NOMO-1 (cell line): ENCODE measurements at regions not wholly inside any gene's neighbourhood (a gene's known extent, or its start where the extent isn't known, plus 50 kb on each side); places are given as distances from the start of the nearest gene placed in this dataset.
"Not testable (repeated sequence)": the region's sequence is repeated elsewhere in the genome, so short reads cannot be mapped to it uniquely, and the experiment has no call there.

ENCODE experiments used
- DNase-seq, 2 experiments: peaks; one replicate each; lab custom pipeline; 2025; ENCODE audit not compliant: unreplicated experiment in 2 of 2; lab: John Stamatoyannopoulos, UW

DNA sequence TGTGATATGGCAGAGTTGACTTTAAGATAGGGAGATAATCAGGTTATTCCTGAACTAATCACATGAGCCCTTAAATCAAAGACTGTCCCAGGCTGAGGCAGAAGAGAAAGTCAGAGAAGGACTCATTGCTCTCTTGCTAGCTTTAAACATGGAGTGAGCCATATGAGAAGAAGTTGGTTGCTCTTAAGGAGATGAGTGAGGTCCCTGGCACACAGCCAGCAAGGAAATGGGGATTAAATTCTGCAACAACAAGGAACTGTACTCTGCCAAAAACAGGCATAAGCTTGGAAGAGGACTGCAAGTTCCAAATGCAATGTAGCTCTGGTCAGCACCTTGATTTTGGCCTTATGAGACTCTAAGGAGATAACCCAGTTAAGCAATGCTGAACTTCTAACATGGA is 457.0 kb downstream of the PLOD2 start:
- no peak for DNase-seq

DNA sequence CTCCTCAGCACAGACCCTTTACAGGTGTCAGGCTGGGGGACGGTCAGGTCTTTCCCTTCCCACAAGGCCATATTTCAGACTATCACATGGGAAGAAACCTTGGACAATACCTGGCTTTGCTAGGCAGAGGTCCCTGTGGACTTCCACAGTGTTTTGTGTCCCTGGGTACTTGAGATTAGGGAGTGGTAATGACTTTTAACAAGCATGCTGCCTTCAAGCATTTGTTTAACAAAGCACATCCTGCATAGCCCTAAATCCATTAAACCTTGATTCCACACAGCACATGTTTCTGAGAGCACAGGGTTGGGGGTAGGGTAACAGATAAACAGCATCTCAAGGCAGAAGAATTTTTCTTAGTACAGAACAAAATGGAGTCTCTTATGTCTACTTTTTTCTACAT is 451.2 kb downstream of the PLOD2 start:
- not testable (repeated sequence) for DNase-seq

DNA sequence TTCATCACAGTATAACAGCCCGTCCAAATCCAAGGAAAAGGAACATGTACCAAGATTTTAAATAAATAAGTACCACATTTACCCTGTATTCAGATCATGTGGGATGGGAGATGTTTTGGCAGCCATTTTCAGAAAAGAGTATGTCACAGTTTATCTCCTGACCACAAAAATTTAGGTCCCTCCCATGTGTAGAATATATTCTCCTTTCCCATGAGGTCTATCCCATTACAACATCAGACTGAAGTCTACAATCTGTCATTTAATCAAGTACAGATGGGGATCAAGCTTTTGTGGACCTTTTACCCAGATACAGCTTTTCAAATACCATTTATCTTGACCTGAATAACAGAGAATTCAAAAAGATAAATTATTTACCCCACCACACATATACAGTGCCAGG is 444.5 kb downstream of the PLOD2 start:
- DNase-seq = no peak

DNA sequence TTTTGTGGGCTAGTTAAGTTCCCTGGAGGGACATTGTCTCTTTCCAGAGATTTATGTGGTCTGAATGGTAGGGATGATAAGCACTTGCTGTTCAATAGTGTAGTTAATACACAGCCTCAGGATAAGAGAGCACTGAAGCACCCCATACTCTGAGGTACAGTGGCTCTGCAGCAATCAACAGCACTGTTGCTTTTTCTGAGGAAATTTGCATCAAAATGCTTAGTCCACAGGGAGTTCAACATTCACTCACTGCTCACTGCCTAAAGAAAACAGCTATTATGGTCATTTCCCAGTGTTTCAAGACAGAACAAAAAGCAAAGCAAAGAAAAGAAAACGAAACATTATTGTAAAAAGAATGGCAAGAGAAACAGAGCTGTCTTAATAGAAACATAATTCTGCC is 441.9 kb downstream of the PLOD2 start:
- DNase-seq = no peak

DNA sequence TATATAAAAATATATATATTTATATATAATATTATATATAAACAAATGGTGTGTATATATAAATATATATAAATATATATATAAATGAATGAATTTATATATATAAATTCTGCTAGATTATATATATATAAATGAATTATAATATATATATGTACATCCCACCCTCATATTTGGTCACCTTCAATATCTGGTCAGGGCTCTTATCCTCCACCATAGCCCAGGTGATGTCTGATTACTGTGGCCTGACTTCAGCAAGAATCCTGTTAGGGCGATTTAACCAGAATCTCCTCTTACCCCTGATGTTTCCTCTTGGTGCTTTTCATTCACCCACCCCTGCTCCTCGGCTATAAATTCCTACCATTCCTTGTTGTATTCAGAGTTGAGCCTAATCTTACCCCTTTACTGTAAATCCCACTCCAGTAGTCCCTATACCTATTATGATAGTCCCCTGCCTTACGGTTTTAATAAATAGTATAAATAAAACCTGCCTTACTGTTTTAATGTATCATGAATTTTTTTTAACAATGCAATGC is 439.6 kb downstream of the PLOD2 start:
- peak in 1 of 2 experiments; percentile 16 for DNase-seq

DNA sequence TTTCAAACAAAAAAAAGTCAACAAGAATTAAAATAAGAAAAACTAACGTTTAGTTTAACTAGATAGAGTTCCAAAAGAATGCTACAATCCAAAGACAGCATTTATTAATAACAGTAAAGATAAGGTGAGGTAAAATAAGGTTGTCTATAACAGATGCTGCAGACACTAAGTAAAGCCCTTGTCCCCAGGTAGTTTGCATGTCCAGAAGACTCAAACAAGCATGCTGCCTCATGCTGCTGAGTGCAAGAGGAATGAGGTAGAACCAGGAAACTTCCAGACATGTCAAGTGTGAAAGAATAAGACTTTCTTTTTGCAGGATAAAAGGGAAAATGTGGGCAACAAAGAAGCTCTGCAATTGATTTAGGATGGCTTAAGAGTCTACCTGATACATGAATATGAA is 439.2 kb downstream of the PLOD2 start:
- no peak for DNase-seq

DNA sequence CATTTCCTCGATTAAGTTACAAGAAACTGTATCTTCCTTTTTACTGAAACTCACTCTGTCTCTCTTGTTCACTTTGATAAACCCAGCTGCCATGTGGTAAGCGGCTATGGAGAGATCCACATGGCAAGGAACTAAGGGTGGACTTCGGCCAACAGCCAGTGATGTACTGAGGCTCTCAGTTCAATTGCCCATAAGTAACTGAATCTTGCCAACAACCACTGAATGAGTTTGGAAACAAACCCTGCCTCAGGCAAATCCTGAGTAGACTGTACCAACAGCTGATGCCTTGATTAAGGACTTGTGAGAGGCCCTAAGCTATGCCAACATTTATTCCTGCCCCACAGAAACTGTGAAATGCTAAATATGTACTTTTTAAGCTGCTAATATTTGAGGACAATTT is 433.5 kb downstream of the PLOD2 start:
- DNase-seq = no peak

DNA sequence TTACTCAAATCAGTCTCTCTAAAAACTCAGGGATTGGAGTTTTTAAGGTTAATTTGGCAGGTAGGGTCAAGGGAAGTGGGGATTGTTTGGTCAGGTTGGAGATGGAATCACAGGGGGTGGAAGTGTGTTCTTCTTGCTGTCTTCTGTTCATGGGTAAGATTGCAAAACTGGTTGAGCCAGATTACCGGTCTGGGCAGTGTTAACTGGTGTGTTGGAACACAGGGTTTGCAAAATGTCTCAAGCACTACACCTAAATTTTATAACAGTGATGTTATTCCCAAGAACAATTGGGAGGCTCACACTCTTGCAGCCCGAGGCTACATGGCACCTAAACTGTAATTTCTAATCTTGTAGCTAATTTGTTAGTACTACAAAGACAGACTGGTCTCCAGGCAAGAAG is 425.4 kb downstream of the PLOD2 start:
- no peak for DNase-seq

DNA sequence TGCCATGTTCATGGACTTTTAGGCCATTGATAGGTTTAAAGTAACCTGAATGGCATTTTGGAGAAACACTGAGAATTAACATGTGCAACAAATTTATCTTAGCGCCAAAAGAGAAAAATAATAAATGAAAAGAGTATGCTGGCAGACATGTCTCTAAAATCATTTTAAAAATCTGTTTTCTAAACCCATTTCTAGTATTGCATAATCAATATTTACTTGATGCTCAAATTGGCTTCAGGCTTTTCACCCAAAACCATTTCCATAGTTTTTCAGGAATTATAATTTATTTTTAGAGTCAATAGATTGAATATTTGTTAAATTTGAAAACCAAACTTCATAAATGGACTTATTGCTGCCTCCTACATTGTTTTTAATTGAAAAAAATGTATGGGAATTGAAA is 423.0 kb downstream of the PLOD2 start:
- no peak for DNase-seq

DNA sequence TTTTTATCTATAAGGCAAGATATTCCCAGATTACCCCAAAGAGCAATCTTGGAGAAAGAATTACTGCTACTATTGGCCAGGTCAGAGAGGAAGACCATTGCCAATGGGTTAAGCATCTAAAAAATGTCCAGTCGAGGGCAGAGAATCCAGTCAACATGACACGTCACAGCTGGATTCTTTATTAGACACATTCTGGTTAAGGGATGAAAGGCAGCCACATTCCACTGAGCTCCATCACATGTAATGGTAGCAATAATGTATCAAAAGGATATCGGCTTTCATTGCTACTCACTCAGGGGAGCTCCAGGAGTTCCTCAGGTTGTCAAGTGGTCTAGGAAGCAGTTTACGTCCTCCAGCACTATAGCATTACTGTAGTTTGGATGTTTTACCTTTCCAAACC is 421.1 kb downstream of the PLOD2 start:
- no peak for DNase-seq

DNA sequence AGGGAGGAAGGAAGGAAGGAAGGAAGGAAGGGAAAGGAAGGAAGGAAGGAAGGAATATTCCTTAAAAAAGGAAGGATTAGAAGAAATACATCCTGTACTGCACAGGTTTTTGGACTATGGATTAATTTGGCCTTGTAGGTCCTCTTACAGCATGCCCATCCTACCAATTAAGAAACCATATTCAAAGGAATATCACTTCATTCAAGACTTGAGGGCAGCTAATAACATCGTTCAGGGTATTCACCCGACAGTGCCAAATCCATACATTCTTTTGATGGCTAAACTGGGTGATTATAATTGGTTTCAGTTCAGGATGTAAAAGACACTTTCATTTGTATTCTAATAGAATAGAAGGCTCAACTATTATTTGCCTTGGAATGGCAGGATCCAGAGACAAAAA is 410.3 kb downstream of the PLOD2 start:
- no peak for DNase-seq

DNA sequence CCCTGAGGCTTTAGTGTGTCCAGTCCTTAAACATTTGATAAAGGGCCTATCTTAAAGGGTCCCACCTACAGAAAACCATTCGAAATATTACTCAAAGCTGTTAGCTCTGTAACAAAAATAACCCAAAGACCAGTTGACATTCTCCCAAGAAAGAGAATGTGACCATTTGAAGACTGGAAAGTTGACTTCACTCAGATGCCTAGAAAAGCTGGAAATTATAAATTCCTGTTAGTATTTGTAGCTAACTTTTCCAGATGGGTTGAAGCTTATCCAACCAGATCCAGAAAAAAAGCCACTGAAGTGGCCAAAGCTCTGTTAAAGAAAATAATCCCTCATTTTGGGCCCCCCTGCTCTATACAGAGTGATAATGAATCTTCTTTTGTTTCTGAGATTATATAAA is 408.4 kb downstream of the PLOD2 start:
- no peak for DNase-seq

DNA sequence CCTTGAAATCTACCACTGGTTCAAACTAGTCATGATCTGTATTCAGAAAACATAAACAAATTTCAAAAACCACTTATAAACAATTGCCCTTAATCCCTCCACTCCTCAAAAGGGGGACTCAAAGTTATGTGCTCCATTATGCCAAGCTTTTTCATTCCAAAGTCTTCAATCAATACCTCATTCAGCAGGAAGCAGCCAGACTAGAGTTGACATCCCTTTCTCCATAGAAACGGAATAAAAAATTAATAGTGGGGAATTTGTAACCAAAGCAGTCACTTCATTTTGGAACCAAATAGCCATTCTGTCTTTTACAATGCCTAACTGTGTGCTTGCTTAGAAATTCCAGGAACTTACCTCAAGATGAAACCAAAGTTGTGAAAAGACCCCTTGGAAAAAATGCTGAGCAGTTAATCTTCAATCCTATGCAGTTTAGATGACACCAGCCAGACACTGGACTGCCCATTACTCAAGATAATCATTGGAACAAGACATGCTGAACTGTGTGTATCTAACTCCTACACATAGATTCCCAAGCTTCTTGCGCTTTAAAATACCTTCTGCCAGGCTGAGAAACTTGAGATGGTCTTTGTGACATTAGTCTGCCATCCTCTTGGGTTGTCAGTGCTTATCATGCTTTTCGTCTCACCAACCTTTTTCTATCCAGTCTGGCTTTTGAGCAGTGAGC is 406.2 kb downstream of the PLOD2 start:
- no peak for DNase-seq

DNA sequence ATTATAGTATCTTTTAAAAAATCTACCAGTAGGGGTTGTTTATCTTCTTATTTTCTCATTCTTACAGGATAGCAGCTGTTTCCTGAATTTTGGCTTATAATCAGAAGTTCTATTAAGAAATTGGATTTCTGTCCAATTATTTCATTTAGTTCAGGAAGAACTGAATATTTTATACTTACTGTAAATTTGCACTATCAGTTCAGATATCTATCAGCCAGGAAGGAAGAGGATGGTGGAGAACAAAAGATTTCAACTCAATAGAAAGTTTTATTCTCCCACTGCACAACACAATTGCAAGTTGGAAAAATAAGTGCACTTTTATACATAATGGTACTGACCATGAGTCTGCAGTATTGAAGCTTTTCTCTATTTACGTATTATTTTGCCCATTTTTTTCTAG is 400.9 kb downstream of the PLOD2 start:
- no peak for DNase-seq

DNA sequence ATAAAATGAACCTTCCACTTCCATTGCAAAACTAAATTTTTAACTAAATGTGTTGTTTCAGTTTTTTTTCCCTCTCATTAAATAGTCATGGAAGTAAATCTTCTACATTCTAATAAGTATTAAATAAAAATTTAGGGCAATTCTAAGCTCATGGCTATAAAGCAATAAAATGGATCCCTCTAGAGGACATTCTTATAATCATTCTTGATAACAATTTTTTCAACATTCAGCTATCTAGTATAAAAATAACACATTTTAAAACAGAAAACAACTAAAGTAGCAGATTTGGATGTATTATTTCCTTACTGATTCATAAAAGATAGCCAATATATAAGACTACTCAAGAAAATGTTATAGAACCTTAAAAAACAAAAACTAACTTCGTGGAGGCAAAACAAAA is 393.1 kb downstream of the PLOD2 start:
- peak in 1 of 2 experiments; percentile 2 for DNase-seq

DNA sequence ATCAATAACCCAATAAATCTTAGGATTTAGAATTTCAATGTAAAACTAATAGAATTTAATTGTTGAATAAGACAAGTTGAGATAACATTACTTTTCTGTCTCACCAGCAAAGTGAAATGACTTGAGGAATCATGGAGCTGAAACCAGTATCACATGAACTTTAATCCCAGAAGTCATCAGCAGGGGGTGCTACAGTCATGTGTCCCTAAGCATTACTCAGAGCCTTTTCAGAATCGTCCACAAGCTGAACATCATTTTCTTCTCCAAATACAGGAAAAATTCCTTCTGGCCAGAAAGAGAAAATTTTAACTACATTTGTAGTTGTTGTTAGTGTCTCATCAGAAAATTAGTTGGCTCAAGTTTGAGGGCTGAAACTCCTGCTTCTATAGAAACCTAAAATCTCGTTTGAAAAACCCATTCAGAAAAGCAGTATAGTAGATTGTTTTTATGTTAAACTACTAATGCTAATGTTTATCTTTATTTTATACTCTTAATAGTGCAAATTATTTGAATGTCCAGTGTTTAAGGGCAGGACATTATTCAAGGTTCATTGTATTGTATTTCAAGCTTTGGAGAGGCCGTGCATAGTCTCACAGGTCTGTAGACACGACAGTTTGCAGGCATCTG is 384.1 kb downstream of the PLOD2 start:
- peak; percentile 28 to 38 for DNase-seq

DNA sequence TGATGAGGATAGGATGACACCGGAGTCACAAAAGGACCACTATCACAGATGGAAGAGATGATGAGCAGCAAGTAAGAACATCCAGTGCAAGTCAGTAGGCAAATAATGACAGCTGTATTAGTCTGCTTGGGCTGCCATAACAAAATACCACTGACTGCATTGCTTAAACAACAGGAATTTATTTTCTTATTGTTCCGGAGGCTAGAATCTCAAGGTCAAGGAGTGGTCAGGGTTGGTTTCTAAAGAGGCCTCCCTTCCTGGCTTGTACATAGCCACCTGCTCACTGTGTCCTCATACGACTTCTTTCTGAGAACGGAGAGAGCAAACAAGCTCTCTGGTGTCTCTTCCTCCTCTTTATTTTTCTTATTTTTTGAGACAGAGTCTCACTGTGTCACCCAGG is 380.7 kb downstream of the PLOD2 start:
- DNase-seq = no peak

DNA sequence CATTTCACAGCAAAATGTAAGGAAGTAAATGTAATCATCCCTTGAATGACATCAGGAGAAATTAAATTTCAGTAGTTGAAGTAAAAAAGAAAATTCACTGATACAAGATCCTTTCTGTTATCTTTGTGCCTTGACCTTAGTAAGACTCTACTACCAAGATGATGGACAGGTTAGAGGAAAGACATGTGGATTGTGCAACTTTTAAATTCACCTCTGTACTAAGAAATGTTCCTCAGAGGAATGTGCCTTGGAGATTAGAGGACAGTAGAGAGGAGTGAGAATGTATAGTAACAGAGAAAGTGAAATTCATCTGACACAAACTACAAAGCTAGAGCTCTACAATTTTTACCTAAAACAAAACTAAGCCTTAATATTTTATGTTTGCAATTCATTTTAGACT is 375.3 kb downstream of the PLOD2 start:
- DNase-seq = no peak

DNA sequence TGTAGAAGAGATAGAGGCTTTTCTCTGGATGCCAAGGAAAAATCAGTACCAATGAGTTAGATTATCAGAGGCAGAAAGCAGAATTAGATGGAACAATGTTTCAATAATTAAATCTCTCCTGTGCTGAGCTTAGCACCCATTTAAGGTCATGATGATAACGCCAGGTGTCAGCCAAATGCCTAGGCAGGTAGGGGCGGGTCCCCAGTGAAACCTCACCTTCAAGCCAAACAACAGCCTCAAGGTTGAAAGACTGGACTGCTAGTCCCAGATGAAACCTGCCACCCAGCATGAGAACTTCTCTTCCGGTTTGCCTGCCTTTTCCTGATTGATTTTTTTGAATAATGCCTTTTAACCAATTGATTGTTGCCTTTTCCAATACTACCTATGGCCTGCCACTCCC is 363.0 kb downstream of the PLOD2 start:
- DNase-seq = no peak

DNA sequence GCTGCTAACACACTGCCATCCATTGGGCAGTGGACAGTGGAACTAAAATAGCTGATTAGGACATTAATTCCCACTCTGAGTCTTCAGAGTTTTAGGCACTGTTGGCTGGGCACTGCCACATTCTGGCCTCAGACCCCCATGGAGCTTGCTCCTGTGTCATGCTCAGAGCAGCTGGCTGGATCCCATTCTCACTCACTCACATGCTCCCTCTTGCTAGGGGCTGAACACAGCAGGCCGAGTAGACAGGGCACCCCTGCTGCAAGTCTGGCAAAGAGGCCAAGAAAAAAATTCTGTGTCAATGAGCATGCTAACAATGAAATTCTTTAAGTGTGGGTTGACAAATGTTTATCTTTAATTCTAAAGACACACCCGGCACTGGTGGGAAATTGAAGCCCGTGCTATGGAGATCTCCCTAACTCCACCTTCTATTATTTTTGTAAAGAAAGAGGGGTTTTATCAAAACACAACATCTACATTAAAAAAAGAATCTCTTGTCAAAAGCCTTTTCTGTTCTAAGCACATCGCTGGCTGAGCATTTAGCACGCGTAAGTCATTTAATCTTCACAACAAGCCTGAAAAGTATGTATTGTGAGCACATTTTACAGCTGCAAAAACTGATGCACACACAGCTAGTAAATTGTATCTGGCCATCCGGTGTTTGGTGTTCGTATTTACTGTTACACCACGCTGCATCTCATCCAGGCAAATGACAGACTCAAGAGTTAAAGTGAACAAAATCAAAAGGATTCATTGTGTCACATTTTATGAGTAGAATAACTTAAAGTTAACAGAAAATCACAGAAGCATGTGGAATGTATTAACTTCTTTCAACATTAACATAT is 362.1 kb downstream of the PLOD2 start:
- no peak for DNase-seq

DNA sequence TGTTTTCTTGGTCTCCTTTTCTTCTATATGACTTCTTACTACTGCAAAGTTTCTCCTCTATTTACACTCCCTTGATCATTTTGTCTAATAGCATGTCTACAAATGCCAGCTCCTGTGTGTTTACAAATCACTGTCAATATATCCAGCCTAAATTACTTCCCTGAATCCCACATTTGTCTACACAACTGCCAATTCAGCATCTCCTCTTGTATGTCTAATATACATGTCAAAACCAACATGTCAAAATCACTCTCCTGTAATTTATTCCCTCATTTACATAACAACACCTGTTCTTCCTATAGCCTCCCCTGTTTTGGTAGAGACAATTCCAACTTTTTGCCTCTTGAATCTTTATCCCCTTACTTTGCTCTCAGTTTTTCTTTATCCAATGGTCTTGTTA is 359.3 kb downstream of the PLOD2 start:
- DNase-seq = no peak

DNA sequence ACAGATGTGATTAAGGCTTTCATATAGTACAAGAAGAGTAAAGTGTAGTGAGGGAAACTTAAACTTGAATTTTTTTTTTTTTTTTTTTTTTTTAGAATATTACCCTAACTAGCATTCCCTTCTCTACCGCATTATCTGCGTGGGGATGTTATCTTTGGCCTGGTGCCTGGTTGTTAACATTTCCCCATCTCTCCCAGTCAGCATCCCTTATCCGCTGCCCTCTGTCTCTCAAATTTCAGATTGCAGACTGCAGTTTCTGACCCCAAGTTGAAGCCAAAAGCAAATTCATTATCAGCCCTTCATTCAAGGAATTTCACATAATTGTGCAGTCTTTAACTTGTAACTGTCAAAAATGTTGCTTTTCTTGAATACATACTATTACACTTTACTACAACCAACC is 353.0 kb downstream of the PLOD2 start:
- no peak for DNase-seq
